HG02798 (cell line): ENCODE measurements at regions not wholly inside any gene's neighbourhood (a gene's known extent, or its start where the extent isn't known, plus 50 kb on each side); places are given as distances from the start of the nearest gene placed in this dataset.
A peak's percentile ranks its signal among the peaks of the same experiment; 100 is the strongest.
"Not testable (repeated sequence)": the region's sequence is repeated elsewhere in the genome, so short reads cannot be mapped to it uniquely, and the experiment has no call there.

Experiments used
- ATAC-seq: cut with Tn5 transposase; IDR thresholded peaks from one replicate; pipeline ENCODE4 v1.9.1; 2021; ENCODE audit warnings: mild to moderate bottlenecking; ENCODE audit not compliant: unreplicated experiment, poor library complexity

DNA sequence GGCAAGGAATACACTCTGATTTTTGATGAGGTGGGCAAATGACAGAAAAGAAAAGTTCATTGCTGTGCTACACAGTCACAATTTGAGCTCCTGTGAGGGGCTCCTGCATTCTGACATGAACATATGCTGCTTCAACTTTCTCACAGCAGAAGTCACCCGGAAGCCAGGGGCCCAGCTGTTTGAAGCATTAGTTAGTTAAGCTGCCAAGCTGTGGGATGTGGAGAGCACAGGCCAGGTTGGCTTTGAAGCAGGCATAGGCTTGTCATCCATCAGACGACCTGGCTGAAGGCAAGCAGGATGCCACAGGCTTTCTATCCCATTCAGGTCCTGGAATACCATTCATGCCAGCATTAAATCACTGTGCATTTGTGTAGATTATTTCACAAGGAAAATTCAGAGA lies 63.1 kb downstream of the MTNR1B start:
- ATAC-seq, result no peak

DNA sequence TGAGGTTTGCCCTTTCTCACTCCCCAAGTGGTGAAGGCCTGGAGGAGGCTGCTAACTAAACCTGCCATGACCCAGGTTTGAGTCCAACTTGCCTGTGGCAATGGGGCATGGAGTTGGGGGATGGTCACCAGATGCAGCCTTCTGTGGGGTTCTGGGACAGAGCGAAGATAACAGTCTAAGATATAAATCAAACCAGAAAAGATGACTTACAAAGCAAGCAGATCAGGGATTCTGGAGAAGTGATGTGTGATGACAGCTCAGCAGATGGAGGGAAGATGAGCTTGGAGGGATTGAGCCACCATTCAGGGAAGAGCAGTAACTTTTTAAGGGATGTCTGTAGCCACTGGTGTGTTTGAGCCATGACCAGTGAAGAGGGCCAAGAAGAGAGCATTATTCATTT lies 63.6 kb downstream of the MTNR1B start:
- ATAC-seq, result no peak

DNA sequence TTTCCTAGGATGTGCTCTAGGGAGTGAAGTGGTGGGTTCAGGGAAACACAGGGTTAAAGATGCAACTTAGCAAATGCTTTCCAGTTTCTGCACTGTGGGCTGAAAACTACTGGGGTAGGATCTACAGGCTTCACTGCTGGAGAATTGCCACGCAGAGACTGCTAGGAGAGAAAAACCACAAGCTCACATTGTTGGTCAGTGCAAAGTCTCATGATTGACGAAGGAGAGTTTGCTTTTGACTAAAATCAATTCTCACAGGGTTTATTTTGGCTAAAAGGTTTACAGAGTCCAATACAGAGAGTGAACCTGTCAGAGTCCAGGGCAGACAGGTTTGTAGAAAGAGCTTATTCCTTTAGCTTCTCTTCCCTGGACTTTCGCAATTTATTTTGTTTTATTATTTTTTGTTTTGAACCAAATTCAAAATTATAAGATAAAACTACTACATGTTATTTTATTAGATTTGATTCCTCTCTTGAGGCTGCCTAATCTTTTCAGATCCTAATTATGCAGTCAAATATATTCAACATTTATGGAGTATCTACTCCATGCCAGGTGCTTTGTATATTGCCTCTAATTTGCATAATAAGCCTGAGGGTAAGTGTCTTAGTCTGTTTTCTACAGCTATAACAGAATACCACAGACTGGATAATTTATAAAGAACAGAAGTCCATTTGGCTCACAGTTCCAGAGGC lies 64.7 kb downstream of the MTNR1B start:
- ATAC-seq, result no peak

DNA sequence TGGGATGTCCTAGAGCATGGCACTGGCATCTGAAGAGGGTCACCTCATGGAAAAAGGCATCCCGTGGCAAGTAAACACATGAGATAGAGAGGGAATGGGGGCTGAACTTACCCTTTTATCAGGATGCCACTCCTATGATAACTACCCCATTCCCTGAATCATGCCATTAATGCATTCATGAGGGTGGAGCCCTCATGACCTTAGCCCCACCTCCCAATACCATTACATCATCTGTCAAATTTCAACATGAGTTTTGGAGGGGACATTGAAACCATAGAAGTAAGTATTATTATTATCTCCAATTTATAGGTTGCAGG lies 65.2 kb downstream of the MTNR1B start:
- no peak for ATAC-seq

DNA sequence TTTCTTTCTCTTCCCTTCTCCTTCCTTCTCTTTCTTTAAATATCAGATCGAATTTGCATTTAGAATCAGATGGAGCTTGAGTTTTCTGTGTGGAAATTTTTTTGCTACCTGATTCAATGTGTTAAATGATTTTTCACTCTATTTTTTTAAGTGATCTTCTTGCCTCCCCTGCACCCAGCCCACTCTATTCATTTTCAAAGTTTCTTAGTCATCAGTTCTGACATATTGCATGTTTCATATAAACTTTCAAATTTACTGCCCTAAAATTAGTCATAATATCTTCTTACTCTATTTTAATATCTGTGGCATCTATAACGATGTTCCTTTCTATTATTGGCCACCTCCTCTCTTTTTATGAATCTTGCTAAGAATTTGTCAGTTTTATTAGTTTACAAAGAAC lies 69.1 kb downstream of the MTNR1B start:
- ATAC-seq, result no peak

DNA sequence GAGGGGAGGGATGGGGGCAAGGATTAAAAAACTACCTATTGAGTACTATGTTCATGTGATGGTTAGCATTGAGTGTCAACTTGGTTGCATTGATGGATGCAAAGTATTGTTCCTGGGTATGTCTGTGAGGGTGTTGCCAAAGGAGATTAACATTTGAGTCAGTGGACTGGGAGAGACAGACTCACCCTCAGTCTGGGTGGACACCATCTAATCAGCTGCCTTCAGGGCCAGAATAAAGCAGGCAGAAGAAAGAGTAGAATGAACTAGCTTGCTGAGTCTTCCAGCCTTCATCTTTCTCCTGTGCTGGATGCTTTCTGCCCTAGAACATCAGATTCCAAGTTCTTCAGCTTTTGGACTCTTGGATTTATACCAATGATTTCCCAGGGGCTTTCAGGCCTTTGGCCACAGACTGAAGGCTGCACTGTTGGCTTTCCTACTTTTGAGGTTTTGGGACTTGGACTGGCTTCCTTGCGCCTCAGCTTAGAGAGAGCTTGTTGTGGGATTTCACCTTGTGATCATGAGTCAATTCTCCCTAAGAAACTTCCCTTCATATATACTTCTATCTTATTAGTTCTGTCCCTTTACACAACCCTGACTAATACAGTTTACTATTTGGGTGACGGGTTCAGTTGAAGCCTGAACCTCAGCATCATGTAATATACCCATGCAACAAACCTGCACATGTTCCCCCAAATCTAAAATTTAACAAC lies 70.2 kb downstream of the MTNR1B start:
- no peak for ATAC-seq

DNA sequence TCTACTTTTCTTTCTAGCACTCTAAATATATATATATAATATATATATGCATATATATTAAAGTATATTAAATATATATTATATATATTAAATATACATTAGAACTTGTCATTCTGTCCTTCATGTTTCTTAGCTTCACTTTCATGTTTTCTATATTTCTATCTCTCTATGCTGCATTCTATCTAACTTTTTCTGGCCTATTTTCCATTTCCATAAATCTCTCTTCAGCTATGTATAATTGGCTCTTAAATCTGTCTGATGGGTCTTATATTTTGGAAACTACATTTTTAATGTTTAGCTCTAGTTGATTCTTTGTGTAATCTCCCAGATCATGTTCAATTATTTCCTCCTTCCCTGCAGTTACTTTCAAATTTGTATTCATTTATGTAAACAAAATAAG lies 72.2 kb downstream of the MTNR1B start:
- ATAC-seq, result no peak

DNA sequence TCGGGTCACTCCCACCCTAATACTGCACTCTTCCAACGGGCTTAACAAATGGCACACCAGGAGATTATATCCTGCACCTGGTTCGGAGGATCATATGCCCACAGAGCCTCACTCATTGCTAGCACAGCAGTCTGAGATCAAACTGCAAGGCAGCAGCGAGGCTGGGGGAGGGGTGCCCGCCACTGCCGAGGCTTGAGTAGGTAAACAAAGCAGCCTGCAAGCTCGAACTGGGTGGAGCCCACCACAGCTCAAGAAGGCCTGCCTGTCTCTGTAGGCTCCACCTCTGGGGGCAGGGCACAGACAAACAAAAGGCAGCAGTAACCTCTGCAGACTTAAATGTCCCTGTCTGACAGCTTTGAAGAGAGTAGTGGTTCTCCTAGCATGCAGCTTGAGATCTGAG lies 73.7 kb downstream of the MTNR1B start:
- not testable (repeated sequence) for ATAC-seq

DNA sequence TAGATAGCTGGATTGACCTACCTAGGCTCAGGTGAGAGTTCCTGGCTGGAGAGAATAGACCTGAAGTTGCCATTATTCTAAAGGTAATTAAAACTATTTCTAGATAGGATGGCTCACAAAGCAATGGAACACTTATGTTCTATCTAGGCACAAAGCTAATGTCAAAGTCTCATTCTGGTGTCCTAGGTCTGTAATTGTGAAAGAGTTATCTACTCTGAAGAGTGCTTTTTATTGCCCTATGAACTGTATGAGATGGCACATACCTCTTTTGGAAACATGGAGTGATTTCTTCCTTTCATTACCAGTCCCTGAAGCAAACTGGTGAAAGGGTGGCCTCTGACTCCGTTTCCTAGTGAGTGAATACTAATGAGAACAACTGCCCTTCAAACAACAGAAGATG lies 80.3 kb downstream of the MTNR1B start:
- no peak for ATAC-seq

DNA sequence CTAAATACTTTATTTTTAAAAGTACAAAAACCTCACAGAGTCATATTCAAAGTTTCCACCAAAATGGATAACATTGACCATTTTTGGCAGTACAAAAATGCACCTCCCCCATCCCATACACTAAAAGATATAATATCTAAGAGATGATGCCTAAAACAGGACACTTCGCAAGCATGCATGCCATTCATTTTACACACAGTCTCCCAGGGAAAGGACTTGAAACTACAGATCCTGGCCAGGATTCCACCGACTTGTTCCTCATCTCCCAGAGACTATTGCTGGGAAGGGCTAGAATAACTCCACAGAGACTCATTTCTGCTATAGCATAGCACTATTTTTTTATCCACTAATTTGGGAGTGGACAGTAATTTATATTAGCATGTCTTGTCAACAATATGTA lies 81.7 kb downstream of the MTNR1B start:
- no peak for ATAC-seq

DNA sequence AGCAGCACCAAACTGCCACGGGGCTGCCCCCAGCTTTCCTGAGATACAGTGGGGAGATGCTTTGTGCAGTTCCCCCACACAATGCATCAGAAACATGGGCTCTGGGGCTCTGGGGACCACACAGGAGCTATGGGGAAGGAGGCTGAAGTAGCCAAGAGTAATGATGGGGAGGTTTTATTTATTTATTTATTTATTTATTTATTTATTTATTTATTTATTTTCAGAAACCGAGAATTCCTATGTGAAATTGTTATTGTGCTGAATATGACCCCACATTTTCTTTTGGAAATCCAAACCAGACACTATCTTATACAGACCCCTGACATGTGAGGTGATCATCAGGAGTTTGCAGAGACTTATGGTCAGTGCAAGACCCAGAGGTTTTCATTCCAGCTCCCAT lies 84.4 kb downstream of the MTNR1B start:
- ATAC-seq, result no peak

DNA sequence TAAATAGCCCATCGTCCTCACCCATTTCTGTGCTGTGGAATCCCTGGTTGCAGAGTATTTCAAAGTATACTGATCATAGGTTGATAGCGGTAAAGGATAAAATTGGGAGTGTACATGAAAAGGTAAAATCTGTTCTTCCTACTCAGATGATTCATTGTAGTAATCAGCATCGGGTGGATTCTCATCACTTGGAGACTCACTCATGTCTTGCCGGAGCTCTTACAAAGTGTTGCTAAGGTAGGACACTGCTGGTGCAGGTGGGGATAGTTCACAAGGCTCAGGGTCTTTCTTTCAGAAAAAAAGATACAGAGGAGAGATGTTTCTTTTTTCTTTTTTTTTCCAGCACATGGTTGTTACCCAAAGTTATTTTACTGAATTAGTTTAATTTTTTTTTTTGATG lies 84.8 kb downstream of the MTNR1B start:
- no peak for ATAC-seq

DNA sequence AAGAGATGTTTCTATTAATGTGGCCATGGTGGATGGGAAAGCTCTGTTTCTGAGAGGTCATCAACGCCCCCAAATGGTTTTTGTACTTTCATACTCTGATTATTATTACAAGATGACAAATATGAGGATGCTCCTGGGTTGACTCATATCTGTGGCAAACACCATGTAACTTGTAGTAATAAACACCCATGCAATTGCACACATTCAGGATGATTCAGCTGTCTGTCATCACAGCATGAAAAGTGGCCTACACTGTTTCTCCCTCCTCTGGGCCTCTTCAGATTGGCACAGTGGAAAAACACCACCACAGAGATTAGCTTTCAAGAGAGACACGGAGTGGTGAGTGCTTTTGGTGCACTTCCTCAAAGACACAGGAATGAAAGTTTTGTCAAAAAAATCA lies 85.4 kb downstream of the MTNR1B start:
- ATAC-seq, result peak; percentile 77

DNA sequence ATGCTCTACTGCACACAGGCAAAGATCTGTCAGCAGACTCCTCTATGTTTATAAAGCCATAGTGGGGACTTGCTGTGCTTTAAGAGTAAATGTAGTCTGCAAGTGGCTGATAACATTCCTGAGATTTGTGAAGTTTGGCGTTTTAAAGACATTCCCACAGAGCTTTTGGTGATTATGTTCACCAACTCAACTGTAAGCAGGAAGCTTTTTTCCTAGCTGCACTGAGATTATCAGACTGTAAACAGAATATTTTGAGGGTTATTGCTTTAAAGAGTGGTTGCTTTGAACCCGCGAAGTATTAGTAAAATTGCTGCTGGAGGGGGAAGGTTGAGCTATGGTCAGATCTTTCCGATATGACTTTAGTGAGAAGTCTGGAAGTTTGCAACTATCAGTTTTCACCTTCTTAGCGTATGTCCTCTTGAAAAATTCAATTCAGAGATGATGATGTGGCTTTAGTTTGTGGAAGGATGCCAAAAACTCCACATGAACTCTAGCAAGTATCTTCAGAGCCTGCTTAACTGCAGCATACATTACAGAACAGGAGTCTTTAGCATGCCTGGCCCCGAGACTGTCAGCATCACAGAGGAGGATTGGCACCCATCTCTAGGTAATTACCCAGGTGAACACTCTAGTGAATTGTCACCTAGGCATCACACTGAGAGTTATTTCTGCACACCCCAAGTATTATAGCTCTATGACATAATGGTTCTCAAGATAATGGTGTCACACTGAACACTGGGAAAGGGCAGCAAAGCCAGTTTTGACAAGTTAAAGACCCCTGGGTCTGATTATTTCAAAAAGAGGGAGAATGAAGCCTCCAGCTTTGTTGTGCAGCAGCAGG lies 89.9 kb downstream of the MTNR1B start:
- ATAC-seq, result no peak

DNA sequence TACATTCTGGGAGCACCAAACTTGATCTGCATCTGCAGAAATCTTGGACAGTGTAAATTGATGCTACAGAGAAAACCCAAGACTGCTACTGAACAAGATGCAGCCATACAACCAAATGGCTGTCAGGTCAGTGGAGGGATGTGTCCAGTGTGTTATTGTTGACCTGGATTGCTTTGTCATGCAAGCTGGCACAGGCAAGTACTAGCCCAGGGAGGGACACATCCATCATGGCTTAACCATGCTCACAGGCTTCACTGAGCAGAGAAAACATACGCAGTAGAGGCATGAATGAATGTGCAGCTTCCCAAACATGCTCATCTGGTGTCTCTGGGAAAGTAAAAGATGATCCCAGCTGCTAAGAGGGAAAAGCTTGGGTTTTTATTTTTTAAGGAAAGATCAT lies 93.6 kb downstream of the MTNR1B start:
- no peak for ATAC-seq

DNA sequence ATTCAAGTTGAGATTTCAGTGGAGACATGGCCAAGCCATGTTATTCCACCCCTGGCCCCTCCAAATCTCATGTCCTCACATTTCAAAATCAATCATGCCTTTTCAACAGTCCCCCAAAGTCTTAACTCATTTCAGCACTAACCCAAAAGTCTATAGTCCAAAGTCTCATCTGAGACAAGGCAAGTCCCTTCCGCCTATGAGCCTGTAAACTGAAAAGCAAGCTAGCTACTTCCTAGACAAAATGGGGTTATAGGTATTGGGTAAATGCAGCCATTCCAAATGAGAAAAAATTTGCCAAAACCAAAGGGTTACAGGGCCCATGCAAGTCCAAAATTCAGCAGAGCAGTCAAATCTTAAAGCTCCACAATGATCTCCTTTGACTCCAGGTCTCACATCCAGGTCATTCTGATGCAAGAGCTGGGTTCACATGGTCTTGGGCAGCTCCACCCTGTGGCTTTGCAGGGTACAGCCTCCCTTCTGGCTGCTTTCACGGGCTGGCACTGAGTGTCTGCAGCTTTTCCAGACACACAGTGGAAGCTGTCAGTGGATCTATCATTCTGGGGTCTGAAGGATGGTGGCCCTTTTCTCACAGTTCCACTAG lies 95.7 kb downstream of the MTNR1B start:
- not testable (repeated sequence) for ATAC-seq

DNA sequence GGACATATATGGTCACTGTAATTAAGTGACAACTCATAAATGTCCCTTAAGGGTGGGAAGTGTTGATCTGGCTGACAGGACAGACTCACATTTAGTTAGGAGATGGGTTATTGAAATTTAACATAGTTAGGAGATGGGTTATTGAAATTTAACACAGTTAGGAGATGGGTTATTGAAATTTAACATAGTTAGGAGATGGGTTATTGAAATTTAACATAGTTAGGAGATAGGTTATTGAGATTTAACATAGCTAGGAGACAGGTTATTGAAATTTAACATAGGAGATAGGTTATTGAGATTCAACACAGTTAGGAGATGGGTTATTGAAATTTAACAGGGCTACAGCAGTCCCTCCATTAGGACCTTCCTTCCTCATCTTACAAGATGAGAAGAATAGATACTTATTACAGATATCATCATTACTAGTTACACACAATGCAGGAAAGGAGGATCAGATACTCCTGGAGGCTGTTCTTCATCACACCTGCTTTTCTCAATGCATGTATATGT lies 98.5 kb downstream of the MTNR1B start:
- ATAC-seq, result no peak

DNA sequence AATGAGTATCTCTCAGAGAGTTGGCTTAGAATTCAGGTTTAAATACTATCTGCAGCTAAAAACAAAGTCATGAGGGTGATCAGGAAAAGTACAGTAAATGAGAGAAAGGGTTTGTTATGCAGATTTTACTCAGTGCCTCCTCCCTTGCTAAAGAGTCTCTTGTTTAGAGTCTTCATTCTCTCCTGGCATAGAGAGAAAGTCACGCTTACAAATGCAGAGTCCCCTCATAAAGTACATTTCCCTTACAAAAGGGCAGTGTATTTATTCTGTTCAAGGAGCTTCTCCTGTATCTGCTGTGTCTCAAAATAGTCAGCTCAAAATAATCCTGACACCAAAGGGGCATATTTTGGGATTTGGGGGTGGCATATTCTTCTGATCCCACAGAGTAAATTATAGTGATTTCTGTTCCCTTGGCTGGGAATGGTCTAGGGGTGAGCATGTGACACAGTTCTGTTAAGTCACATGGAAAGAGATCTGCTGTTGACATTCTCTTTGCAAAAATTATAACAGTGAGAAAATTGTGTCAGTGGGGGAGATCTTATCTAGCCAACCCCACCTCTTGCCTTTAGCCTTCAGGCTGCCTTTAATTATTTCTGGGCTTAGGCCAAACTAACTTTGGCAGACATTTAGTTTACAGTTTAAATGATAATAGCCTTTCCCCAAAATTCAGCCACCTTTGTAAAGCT lies 102.9 kb downstream of the MTNR1B start:
- no peak for ATAC-seq

DNA sequence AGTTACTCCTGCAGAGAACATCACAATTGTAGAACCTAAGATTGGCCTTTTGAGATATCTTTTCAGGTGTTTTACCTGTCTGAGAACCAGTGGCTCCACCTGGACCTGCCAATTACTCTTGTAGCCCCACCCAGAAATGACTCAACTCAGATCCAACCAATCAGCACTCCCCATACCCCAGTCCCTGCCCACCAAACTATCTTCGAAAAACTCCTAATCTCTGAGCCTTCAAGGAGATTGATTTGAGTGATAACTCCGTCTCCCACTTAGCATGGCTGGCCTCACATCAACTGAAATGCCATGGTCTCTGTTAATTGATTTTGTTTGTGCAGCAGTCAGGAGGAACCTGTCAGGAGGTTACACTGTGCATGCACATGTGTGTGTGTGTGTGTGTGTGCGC lies 103.6 kb downstream of the MTNR1B start:
- no peak for ATAC-seq

DNA sequence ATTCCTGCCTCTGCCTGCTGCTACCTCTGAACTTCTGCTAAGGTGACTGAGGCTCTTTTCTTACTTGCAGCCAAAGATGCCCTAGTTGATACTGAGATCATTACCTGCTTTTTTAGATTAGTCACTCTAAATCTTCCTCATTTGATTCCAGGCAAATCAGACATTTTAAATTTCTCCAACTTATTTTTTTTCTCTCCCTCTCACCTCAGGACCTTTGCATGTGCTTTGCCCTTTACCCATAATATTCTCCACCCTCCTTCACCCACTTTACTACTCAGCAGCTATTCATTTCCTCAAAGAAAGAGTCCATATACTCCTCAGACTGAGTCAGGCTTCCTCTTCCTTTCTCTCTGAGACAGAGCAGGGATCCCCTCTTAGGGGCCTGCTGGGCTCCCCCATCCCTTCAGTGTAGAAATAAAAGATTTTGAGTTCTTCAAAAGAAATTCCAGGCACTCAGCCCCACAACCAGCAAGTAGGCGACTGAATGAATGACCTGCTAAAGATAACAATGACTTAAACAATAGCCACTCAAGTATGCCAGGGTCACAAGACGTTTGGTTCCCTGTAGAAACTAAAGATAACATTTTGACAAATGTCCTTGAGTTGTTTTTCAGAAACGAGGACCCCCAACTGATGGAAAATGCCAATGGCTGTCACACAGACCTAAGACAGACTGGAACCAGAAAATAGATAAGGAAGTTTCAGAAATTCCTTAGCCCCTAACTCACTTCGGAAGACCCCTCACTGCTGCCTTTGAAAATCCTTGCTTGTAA lies 104.2 kb downstream of the MTNR1B start:
- ATAC-seq, result no peak
